AG04449 (cell line): ENCODE measurements at regions not wholly inside any gene's neighbourhood (a gene's known extent, or its start where the extent isn't known, plus 50 kb on each side); places are given as distances from the start of the nearest gene placed in this dataset.

ENCODE experiments used
- CTCF ChIA-PET: fragments of 350-600 bp; formaldehyde crosslinking; extraction: SDS; loops from one replicate; lab custom pipeline; 2021; ENCODE audit warnings: antibody characterized with exemption; lab: Yijun Ruan, JAX
- POLR2A ChIA-PET: fragments of 400-600, 350-600 bp; formaldehyde crosslinking; extraction: SDS; loops from one replicate; lab custom pipeline; 2020; ENCODE audit warnings: antibody characterized with exemption, inconsistent platforms; lab: Yijun Ruan, JAX
- DNase-seq: peaks from one replicate; pipeline ENCODE4 v3.0.0-alpha.2; 2010; ENCODE audit warnings: low read depth, low spot score
- H3K4me3 ChIP-seq: 2 replicates; pipeline ENCODE4 v1.5.1; 2011; ENCODE audit warnings: low read depth, mild to moderate bottlenecking, control low read depth, low read length
- TF ChIP-seq, protein P1 (sequence below): IDR thresholded peaks from one replicate; pipeline ENCODE4 v1.5.1; 2011; ENCODE audit warnings: mild to moderate bottlenecking, moderate library complexity, low read length, control low read depth, inconsistent platforms; ENCODE audit not compliant: insufficient read depth; ENCODE audit errors: missing control alignments

- TF ChIP-seq, protein P1, sequence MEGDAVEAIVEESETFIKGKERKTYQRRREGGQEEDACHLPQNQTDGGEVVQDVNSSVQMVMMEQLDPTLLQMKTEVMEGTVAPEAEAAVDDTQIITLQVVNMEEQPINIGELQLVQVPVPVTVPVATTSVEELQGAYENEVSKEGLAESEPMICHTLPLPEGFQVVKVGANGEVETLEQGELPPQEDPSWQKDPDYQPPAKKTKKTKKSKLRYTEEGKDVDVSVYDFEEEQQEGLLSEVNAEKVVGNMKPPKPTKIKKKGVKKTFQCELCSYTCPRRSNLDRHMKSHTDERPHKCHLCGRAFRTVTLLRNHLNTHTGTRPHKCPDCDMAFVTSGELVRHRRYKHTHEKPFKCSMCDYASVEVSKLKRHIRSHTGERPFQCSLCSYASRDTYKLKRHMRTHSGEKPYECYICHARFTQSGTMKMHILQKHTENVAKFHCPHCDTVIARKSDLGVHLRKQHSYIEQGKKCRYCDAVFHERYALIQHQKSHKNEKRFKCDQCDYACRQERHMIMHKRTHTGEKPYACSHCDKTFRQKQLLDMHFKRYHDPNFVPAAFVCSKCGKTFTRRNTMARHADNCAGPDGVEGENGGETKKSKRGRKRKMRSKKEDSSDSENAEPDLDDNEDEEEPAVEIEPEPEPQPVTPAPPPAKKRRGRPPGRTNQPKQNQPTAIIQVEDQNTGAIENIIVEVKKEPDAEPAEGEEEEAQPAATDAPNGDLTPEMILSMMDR: no peak
- H3K4me3 ChIP-seq: no peak overlapping the region
- ChIA-PET POLR2A (no interaction called here), CTCF (no interaction called here)
- DNase-seq: no peak
These were observed 406.5 kb upstream of the CDH5 start for GRCh38 chr16:65959983-65960382.

GRCh38 chr16:65958086-65958485, 408.4 kb upstream of the CDH5 start:
- CTCF ChIA-PET: interaction anchor here (1.2 kb wide), 1 partner anchor 9 kb away, joined by 4 read pairs; no protein-coding TSS in a partner anchor
- TF ChIP-seq, protein P1: no peak
- H3K4me3 ChIP-seq: no peak overlapping the region
- no peak for DNase-seq
- POLR2A ChIA-PET: no interaction called here

DNA sequence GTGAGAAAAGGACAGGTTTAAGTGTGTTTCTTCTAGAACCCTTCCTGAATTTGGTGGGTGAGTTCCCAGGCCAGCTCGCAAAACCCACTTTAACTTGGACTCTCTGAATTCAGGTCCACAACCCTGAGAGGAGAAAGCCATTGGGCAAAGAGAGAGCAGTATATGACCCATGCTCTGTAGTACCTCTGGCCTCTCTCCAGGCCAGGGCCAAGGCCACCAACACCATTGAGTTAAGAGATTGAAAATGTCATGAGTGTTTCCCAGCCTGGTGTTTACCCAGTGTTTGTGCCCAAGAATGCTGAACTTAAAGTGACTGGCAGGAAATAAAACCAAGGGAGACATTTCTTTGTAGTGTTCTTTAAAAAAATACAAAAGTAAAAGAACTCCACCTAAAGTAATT, 410.4 kb upstream of the CDH5 start:
- no peak for DNase-seq
- POLR2A ChIA-PET: no interaction called here
- CTCF ChIA-PET: no interaction called here
- TF ChIP-seq, protein P1: no peak
- H3K4me3 ChIP-seq: no peak overlapping the region

DNA sequence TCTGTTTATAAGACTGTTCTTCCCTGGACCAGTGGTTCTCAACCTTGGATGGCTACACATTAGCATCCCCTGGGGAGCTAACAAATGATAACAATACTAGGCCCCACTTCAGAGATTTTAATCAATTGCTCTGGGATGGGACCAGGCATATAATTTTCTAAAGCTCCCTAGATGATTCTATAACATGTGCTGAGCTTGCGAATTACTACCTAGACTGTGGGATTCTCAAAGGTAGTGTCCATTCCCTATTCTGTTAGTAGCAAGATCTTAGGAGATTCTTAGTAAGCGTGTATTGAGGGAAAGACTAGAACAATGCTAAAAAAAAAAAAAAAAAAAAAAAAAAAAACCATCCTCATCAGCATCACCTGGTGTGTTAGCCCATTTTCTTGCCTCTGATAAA, 412.0 kb upstream of the CDH5 start:
- CTCF ChIA-PET: no interaction called here
- TF ChIP-seq, protein P1: no peak

GRCh38 chr16:65950211-65950610, 416.3 kb upstream of the CDH5 start:
- DNase-seq: no peak
- TF ChIP-seq, protein P1: no peak
- ChIA-PET POLR2A (no interaction called here), CTCF (interaction anchor here (1.0 to 1.3 kb wide), 2 partner anchors 9 to 14 kb away, joined by 3 to 4 read pairs; no protein-coding TSS in a partner anchor)
- no peak overlapping the region for H3K4me3 ChIP-seq

More for the DNA sequence above, 412.0 kb upstream of the CDH5 start:
- H3K4me3 ChIP-seq: no peak overlapping the region
- POLR2A ChIA-PET: no interaction called here
- no peak for DNase-seq

DNA sequence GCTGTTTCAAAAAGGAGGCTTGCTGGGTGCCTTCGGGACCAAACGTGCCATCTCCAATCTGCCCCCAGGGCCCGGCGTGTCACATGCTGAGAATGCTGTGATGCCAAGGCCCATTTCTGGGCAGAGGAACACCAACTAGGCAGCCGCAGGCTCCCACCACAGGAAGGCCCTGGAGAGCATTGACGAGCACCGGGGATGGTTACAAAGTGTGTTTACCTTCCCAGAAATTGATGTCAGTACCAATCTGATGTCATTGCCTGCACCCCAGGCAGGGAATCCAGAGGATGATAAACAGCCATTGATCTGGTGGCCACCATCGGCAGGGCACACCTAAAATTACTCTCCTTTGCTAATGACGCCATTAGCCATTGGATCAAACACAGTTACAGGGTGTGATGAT, 418.1 kb upstream of the CDH5 start:
- ChIA-PET CTCF (no interaction called here), POLR2A (no interaction called here)
- H3K4me3 ChIP-seq: no peak overlapping the region
- no peak for DNase-seq
- TF ChIP-seq, protein P1: no peak
